ENCODE measurements at regions not wholly inside any gene's neighbourhood (a gene's known extent, or its start where the extent isn't known, plus 50 kb on each side); places are given as distances from the start of the nearest gene placed in this dataset.

DNA sequence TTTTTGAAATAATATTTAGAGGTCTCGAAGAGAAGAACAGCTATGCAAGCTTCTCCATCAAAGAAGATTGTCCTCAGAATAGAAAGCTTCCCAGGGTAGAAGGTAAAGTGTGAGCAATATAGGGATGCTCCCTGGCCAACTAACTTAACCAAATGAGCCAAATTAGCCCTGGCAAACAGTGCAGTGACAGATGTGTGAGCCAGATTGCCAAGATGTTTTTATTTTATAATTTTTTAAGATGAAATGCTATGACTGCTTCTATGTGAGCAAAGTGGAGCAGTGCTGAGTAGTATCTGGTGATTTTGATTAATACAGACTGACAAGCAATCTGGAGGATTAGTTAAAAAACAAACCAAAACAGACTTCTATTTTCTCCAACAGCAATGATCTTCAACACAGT is 202.1 kb downstream of the NOVA1 start:
- DNase-seq (ENCODE audit: low read depth in 2 of 2), result no peak

DNA sequence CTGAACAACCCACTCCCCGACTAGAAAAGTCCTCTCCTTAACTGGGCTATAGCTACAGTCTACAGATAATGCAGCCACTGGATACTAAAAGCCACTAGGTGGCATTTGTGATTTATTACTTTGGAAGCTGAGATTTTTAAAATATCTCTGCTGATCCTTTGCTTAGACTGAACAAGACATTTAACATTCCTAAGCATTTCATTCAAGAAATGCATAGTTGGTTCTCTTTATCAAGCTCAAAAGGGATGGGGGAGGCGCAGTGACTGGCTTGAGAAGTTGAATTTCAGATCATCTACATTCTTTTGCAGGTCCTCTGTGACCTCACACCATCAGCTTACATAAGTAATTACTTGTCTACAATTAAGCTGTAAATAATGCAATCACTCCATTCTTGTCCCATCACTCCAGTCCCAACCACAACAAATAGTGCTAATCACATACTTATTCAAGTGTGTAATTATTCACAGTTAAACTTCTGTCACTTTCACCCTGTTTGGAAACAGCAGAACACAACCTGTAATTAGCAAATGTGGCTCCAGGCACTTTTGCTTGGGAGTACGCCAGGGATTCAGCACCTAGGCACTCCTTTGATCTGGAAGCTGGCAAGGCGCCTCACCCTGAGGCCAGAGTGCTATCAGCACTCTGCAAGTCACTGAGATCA is 203.6 kb downstream of the NOVA1 start:
- no peak for DNase-seq (ENCODE audit: low read depth in 2 of 2)

DNA sequence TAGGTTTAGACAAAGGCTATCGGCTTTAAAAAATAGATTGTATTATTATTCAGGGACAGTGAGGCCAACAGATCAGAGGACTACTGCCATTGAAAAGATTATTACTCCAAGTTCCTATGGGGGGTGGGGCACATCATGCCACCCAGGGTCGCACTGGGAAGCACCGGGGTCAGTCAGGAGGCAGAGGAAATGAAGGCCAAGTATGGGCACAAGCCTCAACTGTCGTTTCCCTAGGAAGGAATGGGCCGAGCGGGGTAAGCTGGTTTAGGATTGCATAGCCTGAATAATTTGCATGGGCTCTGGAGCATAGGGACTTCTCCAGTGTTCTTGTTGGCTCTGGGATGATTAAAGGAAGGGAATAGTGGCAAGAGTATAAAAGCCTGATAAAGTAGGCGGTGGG is 205.3 kb downstream of the NOVA1 start:
- no peak for DNase-seq (ENCODE audit: low read depth in 2 of 2)

DNA sequence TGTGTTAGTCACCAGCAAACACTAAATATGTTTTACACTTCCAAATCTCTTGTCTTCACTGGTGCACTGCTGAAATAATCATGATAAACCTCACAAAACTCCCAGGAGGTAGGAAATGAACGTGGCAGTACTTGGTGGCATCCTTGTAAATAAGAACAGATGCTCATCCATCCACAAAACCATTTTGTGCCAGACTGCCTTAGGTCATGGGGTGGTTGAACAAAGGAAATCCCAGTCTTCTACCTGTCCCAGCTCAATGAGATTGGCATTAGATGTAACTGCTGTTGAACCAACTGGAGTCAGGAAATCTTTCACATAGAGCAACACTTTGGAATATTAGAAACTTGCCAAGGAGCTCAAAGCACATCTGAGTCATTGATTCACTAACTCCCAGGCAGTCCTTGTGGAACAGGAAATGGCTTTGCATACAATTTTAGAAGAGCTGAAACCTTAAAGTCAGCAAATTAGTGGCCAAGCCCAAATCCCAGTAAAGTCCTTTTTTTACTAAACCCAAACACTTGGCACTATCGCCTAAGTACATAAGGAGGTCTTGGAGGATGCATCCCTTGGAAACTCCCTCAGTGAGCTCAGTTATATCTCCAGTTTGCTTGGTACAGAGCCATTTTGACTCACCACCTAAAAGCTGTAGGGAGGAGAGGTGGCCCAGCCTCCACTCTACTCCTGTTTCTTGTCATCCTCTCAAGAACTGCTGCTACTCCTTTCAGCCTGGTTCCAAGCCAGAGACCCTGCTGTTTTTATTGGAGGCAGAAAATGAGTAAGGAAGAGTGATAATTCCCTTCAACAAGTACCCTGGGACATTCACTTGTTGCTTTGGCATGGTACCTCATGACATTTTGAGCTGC is 208.0 kb downstream of the NOVA1 start:
- no peak for DNase-seq (ENCODE audit: low read depth in 2 of 2)

DNA sequence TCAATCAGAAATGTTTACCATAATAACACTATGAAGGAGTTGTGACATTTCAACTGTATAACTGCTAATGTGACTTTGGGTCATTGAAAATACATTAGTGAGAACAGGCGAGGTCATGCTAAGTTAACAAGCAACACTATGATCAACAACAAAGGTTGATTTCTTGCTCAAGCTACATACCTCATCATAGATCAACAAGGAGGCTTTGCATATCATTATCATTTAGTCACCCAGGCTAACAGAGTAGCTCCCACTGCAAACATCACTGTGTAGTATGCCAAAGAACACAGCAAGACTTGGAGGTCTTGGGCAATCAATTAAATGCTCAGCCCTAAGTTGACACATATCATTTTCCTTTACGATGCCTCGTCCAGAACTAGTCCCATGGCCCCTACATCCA is 212.5 kb downstream of the NOVA1 start:
- no peak for DNase-seq (ENCODE audit: low read depth in 2 of 2)

DNA sequence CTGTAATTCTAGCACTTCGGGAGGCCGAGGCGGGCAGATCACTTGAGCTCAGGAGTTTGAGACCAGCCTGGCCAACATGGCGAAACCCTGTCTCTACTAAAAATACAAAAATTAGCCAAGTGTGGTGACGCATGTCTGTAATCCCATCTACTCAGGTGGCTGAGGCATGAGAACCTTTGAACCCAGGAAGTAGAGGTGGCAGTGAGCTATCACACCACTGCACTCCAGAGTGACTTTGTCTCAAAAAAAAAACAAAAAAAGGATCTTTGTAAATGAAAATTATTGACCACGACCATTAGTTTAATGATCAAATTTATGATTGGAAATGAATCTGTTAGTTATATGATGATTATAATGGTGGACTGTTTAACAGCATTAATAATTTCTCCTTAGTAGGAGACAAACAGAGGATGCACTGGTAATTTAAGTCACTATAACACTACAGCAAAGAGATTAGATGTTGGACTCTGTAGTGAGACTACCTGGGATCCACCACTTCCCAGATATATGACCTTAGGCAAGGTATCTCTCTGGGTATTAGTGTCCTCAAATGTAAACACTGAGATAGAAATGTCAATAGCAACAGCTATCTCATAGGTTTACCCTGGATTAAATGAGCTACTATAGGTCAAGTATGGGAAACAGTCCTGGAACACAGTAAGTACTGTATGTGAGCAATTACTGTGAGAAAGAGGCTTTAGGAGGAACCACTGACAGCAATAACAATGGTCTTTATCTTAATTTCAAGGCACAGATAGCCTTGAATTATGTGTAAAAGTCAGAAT is 214.7 kb downstream of the NOVA1 start:
- DNase-seq (ENCODE audit: low read depth in 2 of 2), result no peak

DNA sequence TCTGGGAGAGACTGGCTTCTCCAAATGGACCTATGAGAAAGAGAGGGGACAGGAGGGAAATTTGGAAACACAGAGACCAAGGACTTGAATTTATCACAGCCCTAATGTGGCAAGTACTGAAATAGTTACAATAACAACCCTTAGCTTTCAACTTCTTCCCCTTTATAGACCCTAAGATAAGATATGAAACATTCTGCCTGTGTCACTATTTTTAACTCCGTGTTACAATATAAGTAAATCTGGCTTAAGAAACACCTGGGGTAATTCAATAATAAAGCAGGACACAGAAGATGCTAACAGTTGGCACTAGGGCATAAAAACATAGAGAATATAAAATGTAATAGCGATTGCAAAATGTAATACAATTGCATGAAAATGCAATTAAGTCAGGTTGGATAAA is 216.4 kb downstream of the NOVA1 start:
- no peak for DNase-seq (ENCODE audit: low read depth in 2 of 2)

DNA sequence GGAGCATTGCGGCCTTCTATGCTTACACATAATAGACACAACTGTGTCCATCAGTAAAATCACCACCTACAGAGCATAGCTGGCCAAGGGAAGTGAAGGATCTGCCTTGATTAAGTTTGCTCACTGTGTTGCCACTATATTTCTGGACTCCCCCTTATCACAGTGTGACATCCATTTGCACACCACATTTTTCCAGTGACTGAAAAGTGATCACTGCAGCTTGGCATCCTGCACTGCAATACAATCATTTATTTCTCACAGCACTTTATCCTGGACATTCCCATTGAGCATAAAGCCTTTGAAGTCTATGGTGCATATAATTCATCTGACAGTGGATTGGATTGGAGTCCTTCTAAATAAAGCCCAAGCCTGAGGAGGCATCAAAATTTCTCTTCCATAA is 217.2 kb downstream of the NOVA1 start:
- no peak for DNase-seq (ENCODE audit: low read depth in 2 of 2)

DNA sequence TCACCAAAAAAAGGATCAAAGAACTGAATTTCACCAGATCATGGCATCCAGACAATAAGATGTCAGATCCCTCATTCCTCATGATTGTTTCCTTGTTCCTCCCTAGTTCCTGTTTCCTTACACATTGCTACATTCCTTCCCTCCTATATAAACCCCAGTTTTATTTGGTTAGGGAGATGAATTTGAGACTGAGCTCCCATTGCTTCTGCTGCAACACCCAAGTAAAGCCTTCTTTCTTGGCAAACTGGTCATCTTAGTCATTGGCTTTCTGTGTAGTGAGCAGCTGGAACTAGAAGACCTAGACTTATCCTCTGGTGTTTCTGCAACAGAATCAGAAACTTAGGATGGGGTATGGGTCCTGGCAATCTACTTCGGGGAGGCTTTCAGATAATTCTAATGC is 217.9 kb downstream of the NOVA1 start:
- DNase-seq (ENCODE audit: low read depth in 2 of 2), result no peak

DNA sequence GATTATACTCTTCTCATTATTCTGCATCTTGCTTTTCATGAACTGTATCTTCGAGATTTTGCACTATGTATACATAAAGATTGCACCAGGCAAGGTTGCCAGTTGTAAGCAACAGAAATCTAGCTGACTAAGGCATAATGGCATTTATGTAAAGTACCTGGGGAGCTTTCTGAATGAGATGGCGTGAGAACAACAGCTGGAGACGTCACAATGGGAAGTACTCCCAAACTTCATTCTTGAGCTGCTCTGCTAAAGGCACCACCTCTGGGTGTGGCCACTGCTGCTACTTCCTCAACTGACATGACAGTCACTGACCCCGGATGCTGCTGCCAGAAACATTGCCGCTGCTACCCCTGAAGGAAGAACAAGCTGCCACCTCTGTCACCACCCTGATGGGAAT is 220.7 kb downstream of the NOVA1 start:
- DNase-seq (ENCODE audit: low read depth in 2 of 2), result no peak

DNA sequence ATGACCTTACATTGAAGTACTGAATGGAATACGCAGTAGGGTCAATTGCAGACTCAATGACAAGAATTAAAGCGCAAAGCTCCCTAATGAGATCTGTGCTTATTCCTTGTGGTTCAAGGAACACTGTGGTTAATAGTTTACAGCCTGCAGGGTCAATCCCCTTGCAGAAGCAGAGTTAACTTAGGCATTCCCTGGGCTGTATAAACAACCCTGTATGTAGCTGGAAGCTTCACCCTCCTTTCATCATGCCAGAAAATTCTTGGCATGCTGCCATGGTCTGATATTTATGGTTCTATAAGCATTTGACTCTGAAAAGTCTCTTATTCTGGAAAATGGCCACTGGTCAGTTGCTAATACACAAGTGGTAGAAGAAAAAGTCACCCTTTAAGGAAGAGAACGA is 227.7 kb downstream of the NOVA1 start:
- DNase-seq (ENCODE audit: low read depth in 2 of 2), result no peak

DNA sequence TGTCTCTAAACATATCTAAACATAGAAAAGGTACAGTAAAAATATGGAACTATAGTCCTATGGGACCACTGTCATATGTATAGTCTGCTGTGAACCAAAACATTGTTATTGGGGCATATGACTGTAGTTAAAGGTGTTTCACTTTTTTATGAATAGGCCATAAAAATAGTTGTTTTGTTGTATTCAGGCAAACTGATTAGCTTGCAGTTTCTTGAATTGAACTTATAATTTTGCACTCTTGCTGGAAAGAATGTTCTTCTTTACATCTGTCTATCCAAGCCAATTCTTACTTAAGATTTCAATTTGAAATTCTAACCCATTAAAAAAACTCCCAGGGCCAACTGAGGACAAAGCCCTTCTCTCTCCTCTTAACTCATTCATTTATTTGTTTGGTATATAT is 234.1 kb downstream of the NOVA1 start:
- no peak for DNase-seq (ENCODE audit: low read depth in 2 of 2)

DNA sequence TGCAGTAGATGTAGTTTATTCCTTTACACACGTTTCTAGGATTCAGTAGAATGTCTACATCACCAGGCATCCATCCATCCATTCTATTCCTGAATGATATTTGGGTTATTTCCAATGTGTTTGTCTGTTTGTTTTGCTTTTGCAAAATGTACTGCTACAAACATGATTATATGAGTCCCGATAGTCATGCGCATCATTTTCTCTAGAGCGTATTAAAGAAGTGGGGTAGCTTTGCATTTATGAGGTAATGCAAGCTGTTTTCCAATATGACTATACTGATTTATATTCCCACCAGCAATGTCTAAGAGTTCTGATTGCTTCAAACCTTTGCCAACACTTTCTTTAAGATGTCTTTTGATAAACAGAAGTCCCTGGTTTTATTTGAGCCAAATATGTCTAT is 253.2 kb downstream of the NOVA1 start:
- DNase-seq (ENCODE audit: low read depth in 2 of 2), result no peak

DNA sequence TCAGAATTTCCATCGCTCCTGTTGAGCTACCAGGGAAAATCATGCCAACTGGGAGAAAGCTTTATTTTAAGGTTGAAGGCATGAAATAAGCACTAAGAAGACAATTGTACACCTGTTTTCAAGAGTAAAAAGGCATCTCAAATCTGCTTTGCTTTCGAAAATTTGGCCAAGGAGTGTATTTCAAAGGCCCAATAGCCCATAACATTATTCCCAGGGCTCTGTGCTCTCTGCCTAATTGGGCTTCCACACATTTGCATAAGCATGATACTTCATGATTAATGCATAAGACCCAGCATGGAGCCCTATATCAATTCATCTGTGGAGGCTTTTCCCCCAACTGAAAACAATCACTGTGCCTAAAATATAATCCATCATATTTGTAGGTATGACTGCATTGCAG is 258.5 kb downstream of the NOVA1 start:
- no peak for DNase-seq (ENCODE audit: low read depth in 2 of 2)

DNA sequence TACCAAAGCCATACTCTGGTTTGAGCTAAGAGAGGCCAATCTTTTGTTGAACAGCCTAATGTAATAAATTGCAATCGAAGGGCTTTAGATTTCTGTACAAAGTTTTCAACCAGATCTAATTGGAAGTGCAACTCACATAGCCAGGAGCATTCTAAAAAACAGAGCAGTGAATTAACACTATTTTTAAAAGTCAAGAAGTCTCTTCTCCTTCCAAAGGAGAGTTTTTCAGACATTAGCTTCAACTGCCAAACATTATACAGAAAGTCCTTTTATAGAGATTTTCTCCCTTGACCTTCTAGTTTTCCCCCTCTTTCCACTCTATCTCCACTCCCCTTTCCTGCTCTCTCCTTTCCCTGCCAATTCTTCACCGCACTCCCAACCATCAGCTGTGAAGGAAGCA is 259.6 kb downstream of the NOVA1 start:
- DNase-seq (ENCODE audit: low read depth in 2 of 2), result no peak

DNA sequence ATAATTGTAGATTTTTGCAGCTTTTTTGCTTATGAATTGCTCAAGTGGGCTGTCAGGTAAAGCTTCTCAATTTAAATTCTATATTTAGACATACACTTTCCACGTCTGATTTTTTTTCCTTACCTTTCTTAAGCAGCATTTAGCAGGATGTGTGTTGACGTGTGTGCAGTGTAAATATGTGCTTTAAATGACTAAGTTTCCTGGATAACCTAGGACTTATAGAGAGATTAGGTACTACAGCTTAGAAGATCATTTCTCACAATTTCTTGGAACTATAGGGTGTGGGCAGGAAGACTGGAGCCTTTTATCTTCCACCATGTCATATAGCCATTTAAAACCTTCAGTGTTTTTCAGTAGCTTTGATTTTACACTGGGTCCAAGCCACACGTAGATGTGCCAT is 263.5 kb downstream of the NOVA1 start:
- DNase-seq (ENCODE audit: low read depth in 2 of 2), result no peak

DNA sequence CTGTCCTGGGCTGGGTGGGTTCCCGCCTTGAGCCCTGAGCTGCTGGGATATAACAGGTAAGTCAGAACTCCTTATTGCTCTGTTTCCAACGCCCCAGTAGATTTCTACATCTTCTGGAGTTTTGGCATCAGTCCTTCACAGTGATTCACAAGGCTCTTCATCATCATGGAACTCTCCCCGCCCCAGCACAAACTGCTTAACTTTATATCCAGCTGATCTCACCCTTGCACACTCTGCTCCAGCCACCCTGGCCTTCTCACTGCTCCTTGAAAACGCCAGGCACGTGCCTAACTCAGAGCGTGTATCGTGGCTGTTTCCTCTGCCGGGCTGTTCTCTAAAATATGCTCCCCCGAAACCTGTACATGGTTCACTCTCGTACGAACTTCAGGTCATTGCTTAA is 264.9 kb downstream of the NOVA1 start:
- no peak for DNase-seq (ENCODE audit: low read depth in 2 of 2)

DNA sequence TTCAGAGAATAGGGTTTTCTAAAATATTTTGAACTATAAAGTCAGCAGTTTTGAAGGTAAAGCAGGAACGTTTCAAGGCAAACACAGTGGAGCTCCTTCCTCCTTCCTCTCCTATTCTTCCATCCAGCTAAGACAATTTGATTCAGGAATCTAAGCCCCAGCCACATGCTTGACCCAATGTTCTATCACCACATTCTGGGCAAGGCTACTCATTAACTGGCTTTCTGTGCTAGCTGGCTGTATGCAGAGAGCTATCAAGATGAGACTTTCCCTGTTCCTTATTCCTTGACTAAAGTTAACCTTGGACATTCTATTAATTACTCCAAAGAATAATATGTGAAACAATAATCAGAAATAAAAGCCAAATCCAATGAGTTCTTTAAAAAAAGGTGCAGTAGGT is 266.9 kb downstream of the NOVA1 start:
- DNase-seq (ENCODE audit: low read depth in 2 of 2), result no peak

DNA sequence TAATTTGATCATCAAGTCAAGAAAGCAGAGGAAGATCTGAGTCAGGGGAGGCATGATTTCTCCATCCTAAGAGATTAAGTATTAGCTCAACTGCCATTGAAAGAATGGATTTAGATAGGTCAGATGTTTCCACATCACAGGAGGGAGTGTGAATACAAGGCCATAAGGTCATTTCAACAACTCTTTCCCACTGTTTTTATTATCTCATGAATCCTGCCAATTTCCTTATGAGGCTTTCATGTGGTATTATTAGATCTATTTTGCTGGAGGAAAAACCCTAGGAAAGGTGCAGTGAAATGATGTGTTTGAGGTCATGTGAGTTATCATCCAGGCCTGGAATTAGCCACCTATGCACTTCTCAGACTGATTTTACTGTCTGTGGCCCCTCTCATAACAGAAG is 269.0 kb downstream of the NOVA1 start:
- DNase-seq (ENCODE audit: low read depth in 2 of 2), result no peak

DNA sequence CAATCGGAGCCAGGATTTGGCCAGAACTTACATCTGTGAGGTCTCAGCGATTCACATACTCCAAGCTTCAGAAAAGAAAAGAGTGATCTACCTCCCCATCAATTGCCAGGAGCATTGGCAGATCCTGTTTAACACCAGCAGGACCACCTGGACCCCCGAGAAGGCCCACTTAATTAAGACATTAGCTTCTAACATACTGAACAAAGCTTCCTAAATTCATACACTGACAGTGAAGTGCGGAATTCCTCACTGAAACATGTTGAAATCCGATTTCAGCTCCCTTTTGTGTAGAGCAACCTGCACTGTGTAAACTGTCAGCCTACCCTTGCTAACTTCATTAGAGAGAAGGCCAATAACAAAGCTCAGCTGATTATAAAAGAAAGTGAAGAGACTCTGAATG is 274.0 kb downstream of the NOVA1 start:
- DNase-seq (ENCODE audit: low read depth in 2 of 2), result no peak

DNA sequence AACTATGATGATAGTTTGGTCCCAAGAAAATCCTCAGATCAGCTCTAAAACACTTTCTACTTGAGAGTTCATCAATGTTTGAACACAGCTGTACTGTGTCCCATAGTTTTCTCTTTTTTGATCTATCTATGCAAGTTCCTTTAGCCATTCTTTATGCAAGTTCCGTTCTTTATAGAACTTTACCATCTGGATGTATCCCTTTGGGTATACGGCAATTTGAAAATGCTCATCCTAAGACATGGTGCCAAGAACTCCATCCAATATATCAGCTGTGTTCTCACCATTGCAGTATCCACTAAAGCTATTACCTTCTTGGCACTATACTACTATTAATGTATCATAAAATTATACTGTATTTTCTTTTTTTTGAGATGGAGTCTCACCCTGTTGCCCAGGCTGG is 276.9 kb downstream of the NOVA1 start:
- DNase-seq (ENCODE audit: low read depth in 2 of 2), result no peak

DNA sequence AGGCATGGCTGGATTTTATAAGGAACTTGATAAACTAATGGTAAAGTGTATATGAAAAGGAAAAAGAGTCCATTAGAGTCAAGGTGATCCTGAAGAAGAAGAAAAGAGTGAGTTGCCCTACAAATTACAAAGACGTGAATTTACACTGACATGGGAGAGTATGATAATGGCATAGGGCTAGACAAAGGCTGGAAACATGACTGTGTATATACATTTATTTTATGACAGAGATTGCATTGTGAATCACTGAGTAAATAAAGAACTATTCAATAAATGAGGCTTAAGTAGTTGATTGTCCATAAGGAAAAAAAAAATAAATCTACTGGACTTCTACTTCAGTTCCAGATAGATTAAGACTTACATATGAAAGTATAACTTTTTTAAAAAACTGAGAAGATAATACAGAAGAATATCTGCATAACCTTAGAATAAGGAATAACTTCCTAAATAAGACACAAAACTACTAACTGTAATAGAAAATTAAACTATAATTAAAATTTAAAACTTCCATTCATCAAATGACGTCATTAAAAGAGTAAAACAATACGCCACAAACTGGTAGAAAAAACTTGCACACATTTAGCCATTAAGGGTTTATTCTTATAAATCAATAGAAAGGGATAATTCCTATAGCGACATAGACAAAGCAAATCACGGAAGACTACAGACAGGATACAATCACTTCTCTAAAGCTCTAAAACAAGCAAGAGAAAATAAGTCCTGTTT is 278.5 kb downstream of the NOVA1 start:
- DNase-seq (ENCODE audit: low read depth in 2 of 2), result no peak
